ENCODE measurements at regions not wholly inside any gene's neighbourhood (a gene's known extent, or its start where the extent isn't known, plus 50 kb on each side); places are given as distances from the start of the nearest gene placed in this dataset.

- Histone ChIP-seq H3F3A (ENCODE audit: insufficient read depth) (no peaks in the 10 kb centered on the region), H4K20me1 (ENCODE audit: low read depth, low read length) (no peaks in the 10 kb centered on the region), H3K9me2 (replicated peaks; ENCODE audit: insufficient read depth, low read length) (no peaks in the 10 kb centered on the region), H3K27me3 (ENCODE audit: low read length) (no peaks in the 10 kb centered on the region), H3K36me3 (ENCODE audit: low read length) (no peaks in the 10 kb centered on the region), H3K9me3 (ENCODE audit: insufficient read depth, low read length) (no peaks in the 10 kb centered on the region), H3K9ac (ENCODE audit: low read length) (no peak overlapping the region), H3K27ac (ENCODE audit: low read depth, low read length) (no peak overlapping the region), H2AFZ (ENCODE audit: low read depth, low read length, severe bottlenecking) (no peak overlapping the region), H3K79me2 (ENCODE audit: insufficient read depth, low read length) (no peaks in the 10 kb centered on the region), H3K4me3 (ENCODE audit: insufficient read depth, low read length, poor library complexity, severe bottlenecking) (no peak overlapping the region), H3K4me2 (ENCODE audit: low read depth, low read length, poor library complexity, severe bottlenecking) (no peak overlapping the region)
- no peak for TF ChIP-seq CTCF (IDR thresholded peaks at IDR 0.05; ENCODE audit: insufficient read depth, low read length, poor library complexity, severe bottlenecking)
These were observed 1521.6 kb downstream of the MAT2B start for GRCh38 chr5:165026971-165027370.

GRCh38 chr5:165028356-165028755, 1522.9 kb downstream of the MAT2B start:
- H2AFZ ChIP-seq (ENCODE audit: low read depth, low read length, severe bottlenecking) = no peak overlapping the region
- no peaks in the 10 kb centered on the region for H4K20me1 ChIP-seq (ENCODE audit: low read depth, low read length)
- H3K9me3 ChIP-seq (ENCODE audit: insufficient read depth, low read length) = no peaks in the 10 kb centered on the region
- no peak overlapping the region for H3K4me2 ChIP-seq (ENCODE audit: low read depth, low read length, poor library complexity, severe bottlenecking)
- no peak overlapping the region for H3K27ac ChIP-seq (ENCODE audit: low read depth, low read length)
- H3K9me2 ChIP-seq (replicated peaks; ENCODE audit: insufficient read depth, low read length) = no peaks in the 10 kb centered on the region
- H3F3A ChIP-seq (ENCODE audit: insufficient read depth) = no peaks in the 10 kb centered on the region
- H3K27me3 ChIP-seq (ENCODE audit: low read length) = no peaks in the 10 kb centered on the region
- no peaks in the 10 kb centered on the region for H3K79me2 ChIP-seq (ENCODE audit: insufficient read depth, low read length)
- H3K36me3 ChIP-seq (ENCODE audit: low read length) = no peaks in the 10 kb centered on the region
- TF ChIP-seq EZH2phosphoT487 (conservative IDR thresholded peaks at IDR 0.05; ENCODE audit: low read length) (no peak), CTCF (IDR thresholded peaks at IDR 0.05; ENCODE audit: insufficient read depth, low read length, poor library complexity, severe bottlenecking) (no peak)
- H3K9ac ChIP-seq (ENCODE audit: low read length) = no peak overlapping the region
- no peak overlapping the region for H3K4me3 ChIP-seq (ENCODE audit: insufficient read depth, low read length, poor library complexity, severe bottlenecking)

GRCh38 chr5:165029099-165029870, 1523.9 kb downstream of the MAT2B start:
- Histone ChIP-seq H3K27ac (ENCODE audit: low read depth, low read length) (no peak overlapping the region), H3K9me2 (replicated peaks; ENCODE audit: insufficient read depth, low read length) (no peaks in the 10 kb centered on the region), H3K4me3 (ENCODE audit: insufficient read depth, low read length, poor library complexity, severe bottlenecking) (no peak overlapping the region), H3K9ac (ENCODE audit: low read length) (no peak overlapping the region), H3K79me2 (ENCODE audit: insufficient read depth, low read length) (no peaks in the 10 kb centered on the region), H3K4me2 (ENCODE audit: low read depth, low read length, poor library complexity, severe bottlenecking) (no peak overlapping the region), H3K9me3 (ENCODE audit: insufficient read depth, low read length) (no peaks in the 10 kb centered on the region), H3F3A (ENCODE audit: insufficient read depth) (no peaks in the 10 kb centered on the region), H3K36me3 (ENCODE audit: low read length) (no peaks in the 10 kb centered on the region), H4K20me1 (ENCODE audit: low read depth, low read length) (no peaks in the 10 kb centered on the region), H3K27me3 (ENCODE audit: low read length) (no peaks in the 10 kb centered on the region), H2AFZ (ENCODE audit: low read depth, low read length, severe bottlenecking) (no peak overlapping the region)
- TF ChIP-seq CTCF (IDR thresholded peaks at IDR 0.05; ENCODE audit: insufficient read depth, low read length, poor library complexity, severe bottlenecking) (peak; percentile 14), EZH2phosphoT487 (conservative IDR thresholded peaks at IDR 0.05; ENCODE audit: low read length) (no peak)

Measured in SU-DHL-6 (cell line).